HEK293 (cell line): ENCODE measurements at regions not wholly inside any gene's neighbourhood (a gene's known extent, or its start where the extent isn't known, plus 50 kb on each side); places are given as distances from the start of the nearest gene placed in this dataset.
"Not testable (repeated sequence)": the region's sequence is repeated elsewhere in the genome, so short reads cannot be mapped to it uniquely, and the experiment has no call there.

Experiments
- CTCF ChIA-PET: fragments of 350-600 bp; formaldehyde crosslinking; extraction: SDS; loops from one replicate; lab custom pipeline; 2021; ENCODE audit warnings: antibody characterized with exemption; lab: Yijun Ruan, JAX
- POLR2A ChIA-PET: fragments of 300-600 bp; formaldehyde crosslinking; extraction: SDS; loops from one replicate; lab custom pipeline; 2020; ENCODE audit warnings: antibody characterized with exemption, inconsistent platforms; lab: Yijun Ruan, JAX
- H3K27ac ChIP-seq: fragments of 200-500 bp; sonication (Bioruptor generic); 2 replicates; pipeline ENCODE4 v1.5.1; 2014; ENCODE audit warnings: low read depth, low read length, control low read depth, inconsistent platforms; ENCODE audit errors: extremely low read depth
- H3K36me3 ChIP-seq, 2 experiments: fragments of 200-500 bp in 1 of 2; sonication (Bioruptor generic) in 1 of 2; 1 replicate in 1 of 2; 2 replicates in 1 of 2; pipeline ENCODE4 v1.5.1; 2014 to 2017; ENCODE audit warnings: inconsistent platforms in 2 of 2, low read length in 2 of 2; ENCODE audit not compliant: control insufficient read depth in 2 of 2, insufficient read depth in 1 of 2
- H3K4me1 ChIP-seq: fragments of 200-500 bp; sonication (Bioruptor generic); 2 replicates; pipeline ENCODE4 v1.5.1; 2014; ENCODE audit warnings: mild to moderate bottlenecking, low read length, inconsistent platforms; ENCODE audit not compliant: control insufficient read depth, insufficient read depth
- H3K4me3 ChIP-seq: 2 replicates; pipeline ENCODE4 v1.5.1; 2011; ENCODE audit warnings: low read depth, mild to moderate bottlenecking, control low read depth, low read length, moderate library complexity
- H3K9me3 ChIP-seq: fragments of 200-500 bp; sonication (Bioruptor generic); 2 replicates; pipeline ENCODE4 v1.5.1; 2014; ENCODE audit warnings: low read depth, low read length, inconsistent platforms; ENCODE audit not compliant: control insufficient read depth, insufficient read depth
- KLF1 ChIP-seq: fragments of 450-650 bp; formaldehyde crosslinking; IDR thresholded peaks from 2 replicates; pipeline ENCODE4 v1.5.1; 2016; ENCODE audit warnings: missing biosample characterization, missing genetic modification characterization
- PRDM10 ChIP-seq: fragments of 450-650 bp; formaldehyde crosslinking; IDR thresholded peaks from 2 replicates; pipeline ENCODE4 v1.5.1; 2016; ENCODE audit warnings: missing biosample characterization, missing genetic modification characterization
- SCRT1 ChIP-seq: fragments of 450-650 bp; formaldehyde crosslinking; IDR thresholded peaks from 2 replicates; pipeline ENCODE4 v1.5.1; 2016; ENCODE audit warnings: missing biosample characterization, missing genetic modification characterization, borderline replicate concordance
- TCF7L2 ChIP-seq: IDR thresholded peaks from 2 replicates; pipeline ENCODE4 v1.6.1; 2011; ENCODE audit warnings: low read depth, mild to moderate bottlenecking, inconsistent platforms, low read length, moderate library complexity, borderline replicate concordance
- TRIM28 ChIP-seq: IDR thresholded peaks from 2 replicates; pipeline ENCODE4 v1.6.1; 2011; ENCODE audit warnings: low read length, control low read depth, borderline replicate concordance
- ZBTB17 ChIP-seq: fragments of 450-650 bp; formaldehyde crosslinking; IDR thresholded peaks from 2 replicates; pipeline ENCODE4 v1.5.1; 2016; ENCODE audit warnings: missing biosample characterization, missing genetic modification characterization
- ZBTB21 ChIP-seq: fragments of 450-650 bp; formaldehyde crosslinking; IDR thresholded peaks from 2 replicates; pipeline ENCODE4 v1.5.1; 2017; ENCODE audit warnings: missing biosample characterization, missing genetic modification characterization
- ZBTB44 ChIP-seq: fragments of 450-650 bp; IDR thresholded peaks from 2 replicates; pipeline ENCODE4 v1.5.1; 2018; ENCODE audit warnings: missing biosample characterization, mild to moderate bottlenecking, missing genetic modification characterization
- ZBTB48 ChIP-seq: fragments of 450-650 bp; formaldehyde crosslinking; IDR thresholded peaks from 2 replicates; pipeline ENCODE4 v1.5.1; 2016; ENCODE audit warnings: missing biosample characterization, missing genetic modification characterization
- ZEB2 ChIP-seq: fragments of 450-650 bp; formaldehyde crosslinking; IDR thresholded peaks from 2 replicates; pipeline ENCODE4 v1.5.1; 2016; ENCODE audit warnings: missing biosample characterization, missing genetic modification characterization
- ZNF169 ChIP-seq: fragments of 450-650 bp; formaldehyde crosslinking; IDR thresholded peaks from 2 replicates; pipeline ENCODE4 v1.5.1; 2016; ENCODE audit warnings: missing biosample characterization, missing genetic modification characterization
- ZNF175 ChIP-seq: fragments of 450-650 bp; formaldehyde crosslinking; IDR thresholded peaks from 2 replicates; pipeline ENCODE4 v1.5.1; 2016; ENCODE audit warnings: missing biosample characterization, missing genetic modification characterization
- ZNF23 ChIP-seq: fragments of 450-650 bp; formaldehyde crosslinking; IDR thresholded peaks from 2 replicates; pipeline ENCODE4 v1.5.1; 2016; ENCODE audit warnings: missing biosample characterization, missing genetic modification characterization, borderline replicate concordance
- ZNF248 ChIP-seq: fragments of 450-650 bp; formaldehyde crosslinking; IDR thresholded peaks from 2 replicates; pipeline ENCODE4 v1.5.1; 2017; ENCODE audit warnings: missing biosample characterization, missing genetic modification characterization
- ZNF266 ChIP-seq: fragments of 450-650 bp; formaldehyde crosslinking; IDR thresholded peaks from 2 replicates; pipeline ENCODE4 v1.5.1; 2016; ENCODE audit warnings: missing biosample characterization, missing genetic modification characterization, low read depth
- ZNF335 ChIP-seq: fragments of 450-650 bp; formaldehyde crosslinking; conservative IDR thresholded peaks from 2 replicates; pipeline ENCODE4 v1.5.1; 2016; ENCODE audit warnings: missing biosample characterization, missing genetic modification characterization
- ZNF48 ChIP-seq: fragments of 450-650 bp; formaldehyde crosslinking; IDR thresholded peaks from 2 replicates; pipeline ENCODE4 v1.5.1; 2016; ENCODE audit warnings: missing biosample characterization, missing genetic modification characterization
- ZNF639 ChIP-seq: fragments of 450-650 bp; formaldehyde crosslinking; IDR thresholded peaks from 2 replicates; pipeline ENCODE4 v1.5.1; 2016; ENCODE audit warnings: missing biosample characterization, missing genetic modification characterization
- ZNF776 ChIP-seq: fragments of 450-650 bp; formaldehyde crosslinking; IDR thresholded peaks from 2 replicates; pipeline ENCODE4 v1.5.0; 2017; ENCODE audit warnings: missing biosample characterization, missing genetic modification characterization, borderline replicate concordance
- TF ChIP-seq, protein P1 (sequence below): fragments of 450-650 bp; formaldehyde crosslinking; conservative IDR thresholded peaks from 2 replicates; pipeline ENCODE4 v1.5.1; 2016; ENCODE audit warnings: low read depth, missing biosample characterization, missing genetic modification characterization
- TF ChIP-seq, protein P2 (sequence below): fragments of 450-650 bp; formaldehyde crosslinking; IDR thresholded peaks from 2 replicates; pipeline ENCODE4 v1.5.1; 2016; ENCODE audit warnings: missing biosample characterization, missing genetic modification characterization

DNA sequence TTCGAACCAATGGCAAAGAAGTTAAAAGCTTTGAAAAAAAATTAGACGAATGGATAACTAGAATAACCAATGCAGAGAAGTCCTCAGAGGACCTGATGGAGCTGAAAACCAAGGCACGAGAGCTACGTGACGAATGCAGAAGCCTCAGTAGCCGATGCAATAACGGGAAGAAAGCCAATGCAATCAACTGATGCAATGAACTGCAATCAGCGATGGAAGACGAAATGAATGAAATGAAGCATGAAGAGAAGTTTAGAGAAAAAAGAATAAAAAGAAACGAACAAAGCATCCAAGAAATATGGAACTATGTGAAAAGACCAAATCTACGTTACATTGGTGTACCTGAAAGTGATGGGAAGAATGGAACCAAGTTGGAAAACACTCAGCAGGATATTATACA is 52.6 kb upstream of the MRPS30 start:
- TF ChIP-seq, protein P1, sequence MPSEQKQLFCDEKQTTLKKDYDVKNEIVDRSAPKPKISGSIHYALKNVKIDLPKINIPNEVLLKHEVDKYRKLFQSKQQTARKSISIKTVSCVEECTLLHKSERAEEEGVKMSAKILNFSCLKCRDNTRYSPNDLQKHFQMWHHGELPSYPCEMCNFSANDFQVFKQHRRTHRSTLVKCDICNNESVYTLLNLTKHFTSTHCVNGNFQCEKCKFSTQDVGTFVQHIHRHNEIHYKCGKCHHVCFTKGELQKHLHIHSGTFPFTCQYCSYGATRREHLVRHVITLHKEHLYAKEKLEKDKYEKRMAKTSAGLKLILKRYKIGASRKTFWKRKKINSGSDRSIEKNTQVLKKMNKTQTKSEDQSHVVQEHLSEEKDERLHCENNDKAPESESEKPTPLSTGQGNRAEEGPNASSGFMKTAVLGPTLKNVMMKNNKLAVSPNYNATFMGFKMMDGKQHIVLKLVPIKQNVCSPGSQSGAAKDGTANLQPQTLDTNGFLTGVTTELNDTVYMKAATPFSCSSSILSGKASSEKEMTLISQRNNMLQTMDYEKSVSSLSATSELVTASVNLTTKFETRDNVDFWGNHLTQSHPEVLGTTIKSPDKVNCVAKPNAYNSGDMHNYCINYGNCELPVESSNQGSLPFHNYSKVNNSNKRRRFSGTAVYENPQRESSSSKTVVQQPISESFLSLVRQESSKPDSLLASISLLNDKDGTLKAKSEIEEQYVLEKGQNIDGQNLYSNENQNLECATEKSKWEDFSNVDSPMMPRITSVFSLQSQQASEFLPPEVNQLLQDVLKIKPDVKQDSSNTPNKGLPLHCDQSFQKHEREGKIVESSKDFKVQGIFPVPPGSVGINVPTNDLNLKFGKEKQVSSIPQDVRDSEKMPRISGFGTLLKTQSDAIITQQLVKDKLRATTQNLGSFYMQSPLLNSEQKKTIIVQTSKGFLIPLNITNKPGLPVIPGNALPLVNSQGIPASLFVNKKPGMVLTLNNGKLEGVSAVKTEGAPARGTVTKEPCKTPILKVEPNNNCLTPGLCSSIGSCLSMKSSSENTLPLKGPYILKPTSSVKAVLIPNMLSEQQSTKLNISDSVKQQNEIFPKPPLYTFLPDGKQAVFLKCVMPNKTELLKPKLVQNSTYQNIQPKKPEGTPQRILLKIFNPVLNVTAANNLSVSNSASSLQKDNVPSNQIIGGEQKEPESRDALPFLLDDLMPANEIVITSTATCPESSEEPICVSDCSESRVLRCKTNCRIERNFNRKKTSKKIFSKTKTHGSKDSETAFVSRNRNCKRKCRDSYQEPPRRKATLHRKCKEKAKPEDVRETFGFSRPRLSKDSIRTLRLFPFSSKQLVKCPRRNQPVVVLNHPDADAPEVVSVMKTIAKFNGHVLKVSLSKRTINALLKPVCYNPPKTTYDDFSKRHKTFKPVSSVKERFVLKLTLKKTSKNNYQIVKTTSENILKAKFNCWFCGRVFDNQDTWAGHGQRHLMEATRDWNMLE (tag by site-specific recombination), result peak; percentile 47; the same call in 1 of the 2 replicates
- TF ChIP-seq, protein P2, sequence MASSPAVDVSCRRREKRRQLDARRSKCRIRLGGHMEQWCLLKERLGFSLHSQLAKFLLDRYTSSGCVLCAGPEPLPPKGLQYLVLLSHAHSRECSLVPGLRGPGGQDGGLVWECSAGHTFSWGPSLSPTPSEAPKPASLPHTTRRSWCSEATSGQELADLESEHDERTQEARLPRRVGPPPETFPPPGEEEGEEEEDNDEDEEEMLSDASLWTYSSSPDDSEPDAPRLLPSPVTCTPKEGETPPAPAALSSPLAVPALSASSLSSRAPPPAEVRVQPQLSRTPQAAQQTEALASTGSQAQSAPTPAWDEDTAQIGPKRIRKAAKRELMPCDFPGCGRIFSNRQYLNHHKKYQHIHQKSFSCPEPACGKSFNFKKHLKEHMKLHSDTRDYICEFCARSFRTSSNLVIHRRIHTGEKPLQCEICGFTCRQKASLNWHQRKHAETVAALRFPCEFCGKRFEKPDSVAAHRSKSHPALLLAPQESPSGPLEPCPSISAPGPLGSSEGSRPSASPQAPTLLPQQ, result 0 out of 2 replicates have a peak, but pooled peaks have one; percentile 14
- 0 out of 2 replicates have a peak, but pooled peaks have one; percentile 8 for TF ChIP-seq ZBTB21
- TF ChIP-seq ZEB2, result 0 out of 2 replicates have a peak, but pooled peaks have one; percentile 18
- TF ChIP-seq ZBTB17, result peak; percentile 68
- TF ChIP-seq, all 188 proteins: peak for 5; not testable (repeated sequence) for 183
- H3K27ac ChIP-seq, H3K9me3 ChIP-seq, CTCF ChIA-PET, H3K4me1 ChIP-seq, H3K4me3 ChIP-seq, POLR2A ChIA-PET, H3K36me3 ChIP-seq: not testable (repeated sequence)

- Histone ChIP-seq H3K27ac (no peak overlapping the region), H3K9me3 (no peaks in the 10 kb centered on the region), H3K36me3 (no peaks in the 10 kb centered on the region)
- TF ChIP-seq ZNF23 (tag by site-specific recombination) (no peak), ZBTB48 (no peak), ZNF639 (no peak), ZNF48 (no peak), SCRT1 (tag by site-specific recombination) (no peak), TRIM28 (no peak), KLF1 (tag by site-specific recombination) (no peak), ZNF169 (tag by site-specific recombination) (no peak), ZNF248 (tag by site-specific recombination) (no peak), ZNF335 (tag by site-specific recombination) (no peak), ZBTB44 (tag by site-specific recombination) (no peak), PRDM10 (tag by site-specific recombination) (no peak), ZNF175 (tag by site-specific recombination) (no peak), ZNF266 (no peak), TCF7L2 (no peak), ZNF776 (tag by site-specific recombination) (no peak)
- TF ChIP-seq, all 188 proteins: peak for 0
- CTCF ChIA-PET, result interaction anchor here (0.6 kb wide), 1 partner anchor 94 kb away, joined by 3 read pairs; no protein-coding TSS in a partner anchor
- H3K4me1 ChIP-seq, result peaks cover 2% of the 10 kb centered on the region; the same call in 1 of the 2 replicates
- H3K4me3 ChIP-seq, result no peak overlapping the region
- POLR2A ChIA-PET, result no interaction called here
These were observed 61.4 kb upstream of the MRPS30 start for GRCh38 chr5:44747396-44747795.
